Activated B cell treated with CpG ODN at 0.5 μM for 24 hours (primary cell): ENCODE measurements at regions not wholly inside any gene's neighbourhood (a gene's known extent, or its start where the extent isn't known, plus 50 kb on each side); places are given as distances from the start of the nearest gene placed in this dataset.

ENCODE experiments used
- ATAC-seq: fragments of 200-7000 bp; cut with Tn5 transposase; one replicate; pipeline ENCODE4 v1.10.0; 2021; ENCODE audit warnings: low read depth, mild to moderate bottlenecking, moderate library complexity
- CTCF ChIA-PET: fragments of 350-600 bp; sonication (Branson Sonifier 250); formaldehyde crosslinking; loops from one replicate; lab custom pipeline; 2021; ENCODE audit warnings: antibody characterized with exemption; lab: Charles Lee
- POLR2A ChIA-PET: fragments of 350-600 bp; sonication (Branson Sonifier 250); formaldehyde crosslinking; loops from one replicate; lab custom pipeline; 2021; ENCODE audit warnings: antibody characterized with exemption; lab: Charles Lee
- DNase-seq: peaks from one replicate; pipeline ENCODE4 v3.0.0; 2022
- H3K27ac Mint-ChIP-seq: one replicate; pipeline ENCODE4 v1.8.0; 2020; ENCODE audit warnings: mixed read lengths
- H3K27me3 Mint-ChIP-seq: one replicate; pipeline ENCODE4 v1.8.0; 2021; ENCODE audit warnings: mixed read lengths
- H3K36me3 Mint-ChIP-seq: one replicate; pipeline ENCODE4 v1.8.0; 2021; ENCODE audit warnings: low read depth, mixed read lengths
- H3K4me1 Mint-ChIP-seq: one replicate; pipeline ENCODE4 v1.8.0; 2021; ENCODE audit warnings: mixed read lengths
- H3K4me3 Mint-ChIP-seq: one replicate; pipeline ENCODE4 v1.8.0; 2020; ENCODE audit warnings: mild to moderate bottlenecking, mixed read lengths
- H3K9me3 Mint-ChIP-seq: one replicate; pipeline ENCODE4 v1.8.0; 2020; ENCODE audit warnings: mixed read lengths
- CTCF ChIP-seq: fragments of 200-600 bp; IDR thresholded peaks from one replicate; pipeline ENCODE4 v1.8.0; 2022; ENCODE audit warnings: antibody characterized with exemption, mild to moderate bottlenecking
- intact Hi-C: fragments of 100-400 bp; cut with micrococcal nuclease; formaldehyde crosslinking; loops from one replicate; pipeline ENCODE4 v1.15.1; 2024

- peaks cover 5% of the 10 kb centered on the region for H3K9me3 Mint-ChIP-seq
- no peak for ATAC-seq
- CTCF ChIA-PET: interaction anchor here (0.7 to 1.3 kb wide), 2 partner anchors 19 to 610 kb away, joined by 5 to 6 read pairs; no protein-coding TSS in a partner anchor
These were observed 810.7 kb downstream of the MAFB start for GRCh38 chr20:39878320-39878719.

GRCh38 chr20:39877788-39878187, 811.2 kb downstream of the MAFB start:
- no peak for ATAC-seq
- Mint-ChIP-seq H3K9me3 (peaks cover 5% of the 10 kb centered on the region), H3K36me3 (no peaks in the 10 kb centered on the region), H3K4me1 (peaks cover 7% of the 10 kb centered on the region), H3K4me3 (no peak overlapping the region), H3K27me3 (no peaks in the 10 kb centered on the region), H3K27ac (no peak overlapping the region)
- ChIA-PET POLR2A (no interaction called here), CTCF (interaction anchor here (0.7 kb wide), 1 partner anchor 48 kb away, joined by 3 read pairs; no protein-coding TSS in a partner anchor)
- intact Hi-C loops: no loop called here
- DNase-seq: no peak
- no peak for TF ChIP-seq CTCF

More at GRCh38 chr20:39878320-39878719, 810.7 kb downstream of the MAFB start:
- Mint-ChIP-seq H3K27ac (no peak overlapping the region), H3K36me3 (no peaks in the 10 kb centered on the region), H3K4me3 (no peak overlapping the region), H3K27me3 (no peaks in the 10 kb centered on the region), H3K4me1 (peaks cover 7% of the 10 kb centered on the region)
- no peak for DNase-seq
- intact Hi-C loops: no loop called here
- no peak for TF ChIP-seq CTCF
- POLR2A ChIA-PET: no interaction called here

DNA sequence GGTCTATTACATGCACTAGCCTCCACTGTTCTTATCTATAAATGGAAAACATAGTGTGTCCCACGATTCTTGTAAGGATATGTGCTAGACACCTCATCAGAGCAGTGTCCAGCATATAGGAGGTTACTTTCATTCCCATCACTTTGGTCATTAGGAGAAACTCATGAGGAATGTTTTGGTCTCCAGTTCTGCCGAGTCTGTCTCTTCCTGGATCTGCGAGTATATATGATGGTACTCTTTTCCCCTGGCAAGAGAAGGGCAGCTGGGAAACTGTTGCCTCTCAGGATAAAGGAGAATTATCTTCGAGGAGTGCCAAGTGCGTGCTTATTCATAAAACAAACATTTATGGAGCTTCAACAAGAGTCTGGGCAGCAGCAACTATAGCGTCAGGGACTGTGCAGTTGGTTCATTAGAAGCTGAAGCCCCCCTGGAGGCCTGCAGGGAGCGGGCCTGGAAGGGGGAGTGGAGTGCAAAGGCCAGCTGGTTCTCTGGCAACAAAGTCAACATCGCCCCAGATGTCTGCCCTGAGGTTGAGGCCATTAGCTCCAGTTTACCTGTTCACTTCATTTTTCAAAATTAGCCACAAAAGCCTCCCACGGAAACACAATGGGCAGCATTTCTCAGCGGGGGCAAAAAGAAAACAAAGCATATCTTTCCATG, 811.9 kb downstream of the MAFB start:
- no peak for ATAC-seq

DNA sequence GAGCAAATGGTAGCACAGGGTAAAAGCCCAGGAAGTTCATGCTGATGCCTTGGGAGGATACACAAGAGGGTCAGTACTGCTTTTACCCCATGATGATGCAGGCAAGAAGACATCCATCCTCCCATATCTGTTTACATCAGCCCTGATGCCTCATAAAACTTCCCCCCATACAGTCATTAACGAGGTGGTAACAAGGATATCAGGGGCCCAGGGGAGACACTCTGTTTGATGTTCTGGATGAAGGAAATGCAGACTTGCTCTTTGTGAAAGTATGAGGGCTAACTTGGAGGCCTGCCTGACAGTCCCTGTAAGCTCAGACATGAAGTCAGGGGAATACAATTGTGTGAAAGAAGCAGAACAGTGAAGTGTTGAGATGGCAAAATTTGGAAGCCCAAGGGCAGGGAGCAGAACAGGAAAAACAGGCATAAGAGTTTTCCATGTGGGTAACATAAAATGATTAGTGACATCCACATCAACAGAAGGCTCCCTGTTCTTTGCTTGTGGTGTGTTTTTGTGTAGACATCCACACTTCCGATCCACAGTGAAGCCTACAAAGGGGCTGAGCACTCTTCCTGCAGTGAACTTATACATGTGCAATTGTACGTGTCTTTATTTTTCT, 813.4 kb downstream of the MAFB start:
- intact Hi-C loops: no loop called here
- H3K36me3 Mint-ChIP-seq: no peaks in the 10 kb centered on the region

More for the DNA sequence above, 811.9 kb downstream of the MAFB start:
- POLR2A ChIA-PET: no interaction called here
- peaks cover 4% of the 10 kb centered on the region for H3K9me3 Mint-ChIP-seq
- no peaks in the 10 kb centered on the region for H3K36me3 Mint-ChIP-seq
- intact Hi-C loops: no loop called here
- TF ChIP-seq CTCF: no peak
- no peak overlapping the region for H3K4me3 Mint-ChIP-seq
- peaks cover 7% of the 10 kb centered on the region for H3K4me1 Mint-ChIP-seq
- CTCF ChIA-PET: interaction anchor here (0.7 kb wide), 1 partner anchor 47 kb away, joined by 3 read pairs; no protein-coding TSS in a partner anchor
- no peak for DNase-seq
- H3K27me3 Mint-ChIP-seq: no peaks in the 10 kb centered on the region
- no peak overlapping the region for H3K27ac Mint-ChIP-seq

More for the DNA sequence above, 813.4 kb downstream of the MAFB start:
- Mint-ChIP-seq H3K27ac (no peak overlapping the region), H3K4me3 (no peak overlapping the region), H3K4me1 (peaks cover 9% of the 10 kb centered on the region), H3K27me3 (no peaks in the 10 kb centered on the region), H3K9me3 (no peaks in the 10 kb centered on the region)
- DNase-seq (no peak), ATAC-seq (no peak)
- CTCF ChIA-PET: no interaction called here
- TF ChIP-seq CTCF: no peak
- POLR2A ChIA-PET: no interaction called here
